Kidney (tissue), 13 donors: ENCODE measurements at regions not wholly inside any gene's neighbourhood (a gene's known extent, or its start where the extent isn't known, plus 50 kb on each side); places are given as distances from the start of the nearest gene placed in this dataset.

ENCODE experiments used
- DNase-seq, 5 donors: peaks; one replicate each; pipeline ENCODE4 v3.0.0-alpha.2; 2013 to 2020
- FAIRE-seq: peaks from 2 replicates; lab custom pipeline; 2012; peaks lifted over from hg19 to GRCh38; lab: Jason Lieb, UNC
- H3K27ac ChIP-seq, 2 donors: one replicate each; pipeline ENCODE4 v1.7.0; 2013; ENCODE audit warnings: low read depth in 2 of 2, low read length in 2 of 2, inconsistent platforms in 1 of 2
- H3K27me3 ChIP-seq: one replicate; pipeline ENCODE4 v1.7.1; 2013; ENCODE audit warnings: low read length, inconsistent platforms; ENCODE audit not compliant: control insufficient read depth, insufficient read depth
- H3K36me3 ChIP-seq, 3 donors: one replicate each; pipeline versions ENCODE4 v1.7.0 to v1.7.1; 2013; ENCODE audit warnings: low read length in 3 of 3, control low read depth in 1 of 3, inconsistent platforms in 1 of 3; ENCODE audit not compliant: insufficient read depth in 3 of 3, control insufficient read depth in 2 of 3
- H3K4me1 ChIP-seq, 3 donors: one replicate each; pipeline versions ENCODE4 v1.7.0 to v1.7.1; 2013; ENCODE audit warnings: low read length in 3 of 3, inconsistent platforms in 1 of 3, low read depth in 1 of 3; ENCODE audit not compliant: control insufficient read depth in 2 of 3, insufficient read depth in 2 of 3
- H3K4me3 ChIP-seq, 3 donors: one replicate each; pipeline versions ENCODE4 v1.7.0 to v1.8.1; 2013; ENCODE audit warnings: low read length in 3 of 3, control low read depth in 1 of 3, inconsistent platforms in 1 of 3
- H3K9ac ChIP-seq, 3 donors: one replicate each; pipeline versions ENCODE4 v1.7.0 to v1.7.1; 2013; ENCODE audit warnings: low read length in 3 of 3, control low read depth in 1 of 3, inconsistent platforms in 1 of 3
- H3K9me3 ChIP-seq, 3 donors: one replicate each; pipeline versions ENCODE4 v1.7.0 to v1.7.1; 2013; ENCODE audit warnings: low read length in 3 of 3, control low read depth in 1 of 3, inconsistent platforms in 1 of 3; ENCODE audit not compliant: control insufficient read depth in 2 of 3, insufficient read depth in 1 of 3
- intact Hi-C: fragments of 100-400 bp; cut with DNase I; formaldehyde crosslinking; loops from one replicate; pipeline ENCODE4 v1.11.1; 2022
- TF ChIP-seq, protein P1 (sequence below): IDR thresholded peaks from 3 replicates; pipeline ENCODE4 v1.5.1; 2012; ENCODE audit warnings: mild to moderate bottlenecking, moderate library complexity, borderline replicate concordance; ENCODE audit not compliant: insufficient read depth; ENCODE audit errors: extremely low read depth
- donor health status: control.
- donor health status: control.
- donor health status: control.
- donor health status: control.
- donor health status: control.
- donor health status: DM: yes; HTN: yes; CAD: no.
- donor health status: Normal renal cell carcinoma (clear cell type).

DNA sequence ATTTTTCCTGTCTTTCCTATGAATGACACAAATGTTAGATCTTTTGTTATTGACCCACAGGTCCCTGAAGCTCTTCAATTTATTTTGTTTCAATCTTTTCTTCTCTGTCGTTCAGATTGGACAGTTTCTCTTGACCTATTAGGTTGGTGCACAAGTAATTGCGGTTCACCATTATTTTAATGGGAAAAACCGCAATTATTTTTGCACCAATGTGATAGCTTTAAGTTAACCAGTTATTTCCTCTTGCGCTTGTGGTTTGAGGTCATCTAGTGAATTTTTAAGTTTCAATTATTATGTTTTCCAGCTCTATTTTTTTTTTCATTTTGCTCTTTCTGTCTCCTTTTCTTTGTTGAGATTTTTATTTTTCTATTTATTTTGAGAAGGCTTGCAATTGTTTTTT is 399.2 kb downstream of the INHBA start:
- TF ChIP-seq, protein P1, sequence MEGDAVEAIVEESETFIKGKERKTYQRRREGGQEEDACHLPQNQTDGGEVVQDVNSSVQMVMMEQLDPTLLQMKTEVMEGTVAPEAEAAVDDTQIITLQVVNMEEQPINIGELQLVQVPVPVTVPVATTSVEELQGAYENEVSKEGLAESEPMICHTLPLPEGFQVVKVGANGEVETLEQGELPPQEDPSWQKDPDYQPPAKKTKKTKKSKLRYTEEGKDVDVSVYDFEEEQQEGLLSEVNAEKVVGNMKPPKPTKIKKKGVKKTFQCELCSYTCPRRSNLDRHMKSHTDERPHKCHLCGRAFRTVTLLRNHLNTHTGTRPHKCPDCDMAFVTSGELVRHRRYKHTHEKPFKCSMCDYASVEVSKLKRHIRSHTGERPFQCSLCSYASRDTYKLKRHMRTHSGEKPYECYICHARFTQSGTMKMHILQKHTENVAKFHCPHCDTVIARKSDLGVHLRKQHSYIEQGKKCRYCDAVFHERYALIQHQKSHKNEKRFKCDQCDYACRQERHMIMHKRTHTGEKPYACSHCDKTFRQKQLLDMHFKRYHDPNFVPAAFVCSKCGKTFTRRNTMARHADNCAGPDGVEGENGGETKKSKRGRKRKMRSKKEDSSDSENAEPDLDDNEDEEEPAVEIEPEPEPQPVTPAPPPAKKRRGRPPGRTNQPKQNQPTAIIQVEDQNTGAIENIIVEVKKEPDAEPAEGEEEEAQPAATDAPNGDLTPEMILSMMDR = no peak
- Histone ChIP-seq H3K27me3 (no peaks in the 10 kb centered on the region), H3K4me3 (no peak overlapping the region), H3K27ac (no peak overlapping the region), H3K4me1 (no peaks in the 10 kb centered on the region), H3K9me3 (no peaks in the 10 kb centered on the region), H3K9ac (no peak overlapping the region), H3K36me3 (no peaks in the 10 kb centered on the region)
- DNase-seq = no peak
- intact Hi-C loops = no loop called here
- no peak for FAIRE-seq

DNA sequence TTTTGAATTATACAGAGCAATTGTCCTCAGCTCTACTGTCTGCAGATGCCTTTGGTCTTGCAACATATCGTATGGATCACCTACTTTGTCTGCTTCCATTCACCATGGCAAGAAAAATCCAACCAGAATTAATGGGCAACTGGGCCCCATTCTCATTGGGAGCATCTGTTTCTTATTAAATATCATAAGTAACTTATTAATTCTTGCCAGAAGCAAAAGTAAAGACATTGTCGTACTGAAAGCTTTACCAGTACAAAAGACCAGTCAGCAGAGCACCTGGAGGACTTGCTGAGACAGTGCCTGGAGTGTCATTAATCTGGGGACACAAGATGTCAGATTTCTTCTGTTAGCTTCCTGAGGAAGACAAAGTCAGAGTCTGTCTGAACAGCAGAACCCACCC is 404.5 kb downstream of the INHBA start:
- no peak for DNase-seq
- no peak overlapping the region for H3K9ac ChIP-seq
- H3K4me3 ChIP-seq = no peak overlapping the region
- no peaks in the 10 kb centered on the region for H3K4me1 ChIP-seq
- no peaks in the 10 kb centered on the region for H3K9me3 ChIP-seq
- H3K27ac ChIP-seq = no peak overlapping the region
- H3K27me3 ChIP-seq = no peaks in the 10 kb centered on the region
- H3K36me3 ChIP-seq = no peaks in the 10 kb centered on the region
- intact Hi-C loops = no loop called here
- TF ChIP-seq, protein P1 = no peak
- no peak for FAIRE-seq

DNA sequence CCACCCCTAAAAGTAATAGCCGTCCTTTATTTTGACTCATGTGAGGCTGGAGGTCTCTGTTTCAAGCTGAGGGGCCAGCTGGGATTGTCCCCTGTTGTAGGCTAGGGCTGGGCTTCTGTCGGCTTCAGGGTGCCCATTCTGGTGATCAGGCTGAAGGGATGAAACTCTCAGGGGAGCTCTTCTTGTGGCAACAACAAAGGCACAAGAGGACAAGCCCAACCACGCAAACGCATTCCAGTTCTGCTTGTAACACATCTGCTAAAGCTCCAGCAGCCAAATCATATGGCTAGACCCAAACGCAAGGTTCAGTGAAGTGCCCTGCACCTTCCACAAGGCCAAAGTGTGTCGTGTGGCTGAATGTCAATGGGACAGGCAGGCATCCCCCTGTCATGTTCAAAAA is 405.7 kb downstream of the INHBA start:
- Histone ChIP-seq H3K4me1 (no peaks in the 10 kb centered on the region), H3K36me3 (no peaks in the 10 kb centered on the region), H3K4me3 (no peak overlapping the region), H3K27me3 (no peaks in the 10 kb centered on the region), H3K9me3 (no peaks in the 10 kb centered on the region), H3K9ac (no peak overlapping the region), H3K27ac (no peak overlapping the region)
- intact Hi-C loops = no loop called here
- TF ChIP-seq, protein P1 = no peak
- FAIRE-seq (no peak), DNase-seq (no peak)

DNA sequence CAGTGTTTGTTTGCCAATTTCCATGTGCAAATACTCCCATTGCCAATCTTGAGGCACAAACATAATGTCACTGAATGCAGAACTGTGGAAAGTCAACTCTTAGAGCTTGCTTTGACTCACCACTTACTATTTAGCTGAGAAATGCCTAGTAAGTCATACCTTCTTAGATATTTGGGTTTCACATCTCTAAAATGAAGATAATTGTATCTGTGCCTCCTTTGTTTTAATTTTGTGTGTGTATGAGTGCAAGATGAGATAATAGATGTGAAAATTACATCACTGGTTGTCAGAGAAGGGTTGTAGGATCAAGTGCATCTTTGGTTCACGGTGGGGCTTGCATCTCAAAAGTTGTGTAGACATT is 407.5 kb downstream of the INHBA start:
- H3K9me3 ChIP-seq = no peaks in the 10 kb centered on the region
- DNase-seq = no peak
- H3K36me3 ChIP-seq = no peaks in the 10 kb centered on the region
- no peak overlapping the region for H3K9ac ChIP-seq
- no peak overlapping the region for H3K27ac ChIP-seq
- no peak overlapping the region for H3K4me3 ChIP-seq
- TF ChIP-seq, protein P1 = no peak
- no peaks in the 10 kb centered on the region for H3K4me1 ChIP-seq
- H3K27me3 ChIP-seq = no peaks in the 10 kb centered on the region
- no peak for FAIRE-seq
- intact Hi-C loops = no loop called here
